ENCODE measurements at regions not wholly inside any gene's neighbourhood (a gene's known extent, or its start where the extent isn't known, plus 50 kb on each side); places are given as distances from the start of the nearest gene placed in this dataset.

GRCh38 chr1:95427525-95427924, 193.5 kb downstream of the RWDD3 start:
- no peak overlapping the region for H3K27ac Mint-ChIP-seq
- no peak overlapping the region for H3K4me3 Mint-ChIP-seq
- no peak for ATAC-seq (replicated peaks)
- peaks cover 0 to 2% of the 10 kb centered on the region in 2 donors for H3K9me3 Mint-ChIP-seq
- H3K27me3 Mint-ChIP-seq: no peaks in the 10 kb centered on the region
- no peaks in the 10 kb centered on the region for H3K4me1 Mint-ChIP-seq
- no peak for DNase-seq
- no peaks in the 10 kb centered on the region for H3K36me3 Mint-ChIP-seq

DNA sequence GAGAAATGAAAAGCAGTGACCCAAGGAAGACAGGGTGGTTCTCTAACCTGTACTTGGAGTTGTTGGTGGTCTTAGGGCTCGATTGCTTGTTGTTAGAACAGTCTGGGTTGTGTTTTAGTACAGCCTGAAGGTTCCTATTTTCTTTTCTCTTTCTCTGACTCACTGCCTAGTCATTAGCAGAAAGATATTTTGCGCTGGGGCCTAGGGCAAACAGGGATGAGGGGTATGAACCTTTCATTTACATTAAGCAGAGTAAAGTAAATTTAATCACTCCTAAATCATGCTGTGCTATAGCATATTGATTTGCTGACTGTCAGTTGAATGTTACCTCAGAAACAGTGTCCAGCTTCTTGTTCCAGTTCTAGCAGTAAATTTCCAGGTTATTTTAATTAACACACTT, 197.2 kb downstream of the RWDD3 start:
- H3K27me3 Mint-ChIP-seq: no peaks in the 10 kb centered on the region
- peaks cover 0 to 1% of the 10 kb centered on the region in 2 donors for H3K9me3 Mint-ChIP-seq
- H3K4me3 Mint-ChIP-seq: no peak overlapping the region
- no peak overlapping the region for H3K27ac Mint-ChIP-seq
- ATAC-seq (replicated peaks) (no peak), DNase-seq (no peak)
- H3K36me3 Mint-ChIP-seq: no peaks in the 10 kb centered on the region
- H3K4me1 Mint-ChIP-seq: no peaks in the 10 kb centered on the region

- Mint-ChIP-seq H3K4me3 (no peak overlapping the region), H3K9me3 (peaks cover 1 to 3% of the 10 kb centered on the region in 2 donors), H3K4me1 (peaks cover 0 to 2% of the 10 kb centered on the region in 2 donors), H3K27ac (no peak overlapping the region), H3K27me3 (no peaks in the 10 kb centered on the region), H3K36me3 (no peaks in the 10 kb centered on the region)
- no peak for ATAC-seq (replicated peaks)
- no peak for DNase-seq
Observed at GRCh38 chr1:95435611-95436010, 201.6 kb downstream of the RWDD3 start.

DNA sequence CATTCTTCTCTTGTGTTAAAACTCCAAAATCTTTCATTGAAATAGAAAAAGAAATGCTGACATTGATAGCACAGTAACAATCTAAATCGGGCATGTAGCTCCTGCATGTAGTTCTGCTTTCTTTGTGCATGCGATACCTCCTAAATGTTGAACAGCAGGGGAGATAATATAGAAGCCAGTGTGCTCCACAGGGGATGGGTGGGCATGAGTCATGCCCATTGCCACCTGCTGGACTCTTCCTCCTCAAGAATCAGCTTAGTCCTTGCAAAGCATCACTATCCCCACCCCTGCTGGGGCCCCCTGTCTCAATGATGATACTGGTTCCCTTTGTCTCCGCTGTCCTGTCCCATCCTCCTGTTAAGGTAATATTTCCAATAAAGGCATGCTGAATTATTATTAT, 203.0 kb downstream of the RWDD3 start:
- peaks cover 1 to 3% of the 10 kb centered on the region in 2 donors for H3K9me3 Mint-ChIP-seq
- peaks cover 0 to 2% of the 10 kb centered on the region in 2 donors for H3K4me1 Mint-ChIP-seq
- no peak overlapping the region for H3K4me3 Mint-ChIP-seq
- no peak for DNase-seq
- H3K36me3 Mint-ChIP-seq: no peaks in the 10 kb centered on the region
- no peak overlapping the region for H3K27ac Mint-ChIP-seq
- no peaks in the 10 kb centered on the region for H3K27me3 Mint-ChIP-seq
- peak in 1 of 2 donors; percentile 19 for ATAC-seq (replicated peaks)

DNA sequence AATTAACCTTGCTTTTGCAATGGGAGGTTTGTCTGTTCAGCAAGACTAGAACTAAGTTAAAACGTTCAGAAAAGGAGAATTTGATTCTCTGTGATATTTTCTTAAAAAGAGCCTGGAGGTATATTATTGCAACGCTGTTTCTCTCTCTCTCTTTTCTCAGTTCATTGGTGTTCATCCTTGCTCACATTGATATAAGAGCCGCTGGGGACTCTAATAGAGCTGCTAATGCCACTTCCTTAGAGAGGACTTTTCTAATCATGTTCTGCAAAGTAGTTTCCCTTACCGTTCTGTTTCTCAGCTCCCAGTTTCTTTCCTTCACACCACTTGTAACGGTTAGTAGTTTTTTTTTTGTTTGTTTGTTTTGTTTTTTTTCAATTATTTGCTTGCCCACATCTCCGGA, 203.8 kb downstream of the RWDD3 start:
- Mint-ChIP-seq H3K27ac (no peak overlapping the region), H3K9me3 (peaks cover 1 to 3% of the 10 kb centered on the region in 2 donors), H3K4me3 (no peak overlapping the region), H3K4me1 (peaks cover 0 to 2% of the 10 kb centered on the region in 2 donors), H3K36me3 (no peaks in the 10 kb centered on the region), H3K27me3 (no peaks in the 10 kb centered on the region)
- ATAC-seq (replicated peaks): no peak
- no peak for DNase-seq

- Mint-ChIP-seq H3K9me3 (peaks cover 1 to 3% of the 10 kb centered on the region in 2 donors), H3K36me3 (no peaks in the 10 kb centered on the region), H3K27ac (no peak overlapping the region), H3K4me1 (peaks cover 0 to 2% of the 10 kb centered on the region in 2 donors), H3K4me3 (no peak overlapping the region), H3K27me3 (no peaks in the 10 kb centered on the region)
- ATAC-seq (replicated peaks) (no peak), DNase-seq (no peak)
Observed at GRCh38 chr1:95438218-95438948, 204.4 kb downstream of the RWDD3 start.

DNA sequence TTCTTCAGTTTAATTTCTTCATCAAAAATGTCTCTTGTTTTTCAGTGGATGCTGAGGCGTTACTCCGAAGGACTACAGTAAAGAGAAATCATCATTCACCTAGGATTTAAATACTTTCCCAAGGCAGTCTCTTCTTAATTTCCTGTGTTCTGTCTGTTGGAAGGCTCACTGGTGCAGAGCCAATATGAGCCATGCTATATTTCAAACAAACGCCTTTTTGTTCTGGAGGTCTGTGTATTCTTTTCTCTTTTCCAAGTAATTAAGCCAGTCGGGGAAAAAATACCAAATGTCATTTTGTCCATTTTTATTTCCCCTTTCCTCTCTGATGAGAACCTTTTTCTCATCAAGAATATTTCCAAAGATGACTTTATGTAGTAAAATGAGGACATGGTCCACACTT, 206.5 kb downstream of the RWDD3 start:
- DNase-seq: no peak
- no peaks in the 10 kb centered on the region for H3K27me3 Mint-ChIP-seq
- ATAC-seq (replicated peaks): no peak
- H3K27ac Mint-ChIP-seq: no peak overlapping the region
- H3K36me3 Mint-ChIP-seq: no peaks in the 10 kb centered on the region
- peaks cover 0 to 2% of the 10 kb centered on the region in 2 donors for H3K4me1 Mint-ChIP-seq
- peaks cover 0 to 3% of the 10 kb centered on the region in 2 donors for H3K9me3 Mint-ChIP-seq
- no peak overlapping the region for H3K4me3 Mint-ChIP-seq

DNA sequence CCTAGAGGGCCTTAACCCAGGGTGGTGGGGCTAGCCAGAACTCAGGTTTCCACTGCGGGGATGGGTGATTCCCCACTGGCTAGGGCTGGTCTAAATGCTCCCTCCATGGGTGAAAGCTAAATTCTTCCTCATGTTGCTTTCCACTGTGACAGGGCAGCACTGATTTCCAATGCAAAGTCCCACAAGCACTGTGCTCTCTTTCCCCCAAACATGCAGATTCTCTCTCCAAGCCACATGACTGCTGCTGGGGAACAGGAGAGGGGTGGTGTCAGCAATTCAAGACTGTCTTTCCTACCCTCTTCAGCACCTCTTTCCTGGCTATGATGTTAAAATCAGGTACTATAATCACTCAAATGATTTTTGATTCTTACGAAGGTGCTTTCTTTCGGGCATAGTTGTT, 215.5 kb downstream of the RWDD3 start:
- Mint-ChIP-seq H3K27ac (no peak overlapping the region), H3K4me1 (no peaks in the 10 kb centered on the region), H3K9me3 (peaks cover 4 to 9% of the 10 kb centered on the region in 2 donors), H3K36me3 (no peaks in the 10 kb centered on the region), H3K4me3 (no peak overlapping the region), H3K27me3 (no peaks in the 10 kb centered on the region)
- no peak for DNase-seq
- no peak for ATAC-seq (replicated peaks)

DNA sequence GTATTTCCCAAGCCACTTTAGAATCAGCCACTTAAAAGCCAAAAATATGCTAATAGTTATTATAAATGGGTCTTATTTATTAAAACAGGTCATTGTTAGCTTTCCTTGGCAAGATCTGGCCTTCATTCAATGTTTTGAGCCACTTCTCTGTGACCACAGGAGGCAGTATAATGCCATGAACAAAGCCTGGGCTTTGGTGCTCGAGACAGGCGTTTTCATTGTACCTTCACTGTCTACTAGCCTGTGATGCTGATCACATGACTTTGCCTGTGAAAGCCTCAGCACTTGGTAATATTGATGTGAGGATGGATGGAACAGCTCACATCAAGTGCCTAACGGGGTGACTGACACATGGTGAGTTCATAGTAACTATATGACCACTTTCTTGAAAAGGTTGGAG, 217.0 kb downstream of the RWDD3 start:
- no peak for DNase-seq
- no peak overlapping the region for H3K27ac Mint-ChIP-seq
- H3K27me3 Mint-ChIP-seq: no peaks in the 10 kb centered on the region
- ATAC-seq (replicated peaks): no peak
- no peak overlapping the region for H3K4me3 Mint-ChIP-seq
- no peaks in the 10 kb centered on the region for H3K4me1 Mint-ChIP-seq
- H3K36me3 Mint-ChIP-seq: no peaks in the 10 kb centered on the region
- H3K9me3 Mint-ChIP-seq: peaks cover 7 to 12% of the 10 kb centered on the region in 2 donors

DNA sequence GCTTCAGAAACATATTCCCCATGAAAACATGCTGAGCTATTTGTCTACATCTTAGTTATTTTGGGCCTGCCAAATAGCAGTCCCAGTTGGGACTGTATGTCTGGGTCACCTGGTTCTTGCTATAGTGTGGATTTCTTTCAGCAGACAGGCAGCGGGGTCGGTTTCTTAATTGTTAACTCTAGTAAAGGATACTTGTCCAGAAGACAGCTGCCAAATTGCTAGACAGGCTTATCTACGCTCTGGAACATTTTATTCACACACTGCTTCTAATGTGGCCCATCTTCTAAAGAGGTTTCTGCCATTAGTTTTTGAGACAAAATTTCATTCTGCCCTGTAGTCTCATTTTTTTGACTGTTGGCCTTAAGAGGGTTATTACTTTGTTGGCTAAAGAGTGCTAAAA, 217.9 kb downstream of the RWDD3 start:
- Mint-ChIP-seq H3K4me1 (no peaks in the 10 kb centered on the region), H3K27ac (no peak overlapping the region), H3K27me3 (no peaks in the 10 kb centered on the region), H3K36me3 (no peaks in the 10 kb centered on the region), H3K4me3 (no peak overlapping the region), H3K9me3 (peaks cover 8 to 14% of the 10 kb centered on the region in 2 donors)
- no peak for DNase-seq
- no peak for ATAC-seq (replicated peaks)

DNA sequence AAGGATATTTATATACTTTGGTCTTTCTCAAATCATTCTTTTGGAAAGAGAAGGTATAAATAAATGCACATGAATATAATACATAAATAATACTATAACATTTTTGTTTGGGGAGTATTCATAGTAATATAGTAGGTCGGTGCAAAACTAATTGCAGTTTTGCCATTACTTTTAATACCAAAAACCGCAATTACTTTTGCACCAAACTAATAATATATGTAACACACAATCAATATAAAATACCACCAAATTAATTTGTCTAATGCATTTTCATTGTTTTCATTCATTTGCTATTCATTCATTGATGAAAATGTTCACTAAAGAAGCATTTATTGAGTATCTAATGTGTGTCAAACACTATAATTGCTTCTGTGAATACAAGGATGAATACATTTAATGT, 219.0 kb downstream of the RWDD3 start:
- no peaks in the 10 kb centered on the region for H3K27me3 Mint-ChIP-seq
- H3K4me3 Mint-ChIP-seq: no peak overlapping the region
- no peak overlapping the region for H3K27ac Mint-ChIP-seq
- H3K4me1 Mint-ChIP-seq: no peaks in the 10 kb centered on the region
- ATAC-seq (replicated peaks): no peak
- no peaks in the 10 kb centered on the region for H3K36me3 Mint-ChIP-seq
- H3K9me3 Mint-ChIP-seq: peaks cover 5 to 8% of the 10 kb centered on the region in 2 donors
- DNase-seq: no peak

GRCh38 chr1:95467036-95467435, 233.0 kb downstream of the RWDD3 start:
- Mint-ChIP-seq H3K27me3 (no peaks in the 10 kb centered on the region), H3K9me3 (peaks cover 11 to 14% of the 10 kb centered on the region in 2 donors), H3K4me1 (no peaks in the 10 kb centered on the region), H3K36me3 (no peaks in the 10 kb centered on the region), H3K27ac (no peak overlapping the region), H3K4me3 (no peak overlapping the region)
- no peak for ATAC-seq (replicated peaks)
- DNase-seq: no peak

DNA sequence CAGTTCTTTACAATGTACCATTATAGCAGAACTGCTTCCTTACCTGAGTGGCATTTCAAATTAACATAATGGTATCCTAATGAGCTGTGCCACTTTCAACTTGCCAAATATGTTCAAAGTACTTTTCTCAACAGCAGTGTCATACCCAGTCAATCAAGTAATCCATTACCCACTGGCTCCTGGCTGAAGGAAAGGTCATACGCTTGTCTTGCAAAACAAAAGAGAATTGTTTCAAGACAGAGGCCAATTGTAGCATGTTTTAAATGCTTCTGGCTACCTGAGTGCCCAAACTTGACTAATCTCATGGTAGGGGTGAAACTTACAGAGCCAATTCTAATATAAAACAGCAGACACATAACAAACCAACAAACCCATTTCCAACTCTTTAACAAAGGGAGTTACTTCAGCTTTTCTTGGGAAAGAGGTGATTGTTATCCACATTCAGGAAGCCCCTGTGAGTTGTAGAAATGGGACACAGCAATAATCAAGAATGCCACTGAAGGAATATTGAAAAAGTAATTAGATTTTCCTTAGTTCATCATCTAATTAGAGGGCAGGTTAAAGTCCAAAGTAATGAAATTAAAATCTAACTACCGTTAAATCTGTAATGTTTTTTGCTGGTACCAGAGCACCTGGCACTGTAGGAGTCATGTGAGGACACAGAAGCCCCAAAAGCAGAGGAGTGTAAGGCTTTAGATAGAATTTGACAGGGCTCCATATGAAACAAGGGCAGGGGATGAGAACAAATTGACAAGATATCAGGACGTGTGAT, 241.9 kb downstream of the RWDD3 start:
- Mint-ChIP-seq H3K4me1 (no peaks in the 10 kb centered on the region), H3K27ac (no peak overlapping the region), H3K27me3 (no peaks in the 10 kb centered on the region), H3K4me3 (no peak overlapping the region), H3K9me3 (peaks cover 8 to 16% of the 10 kb centered on the region in 2 donors), H3K36me3 (no peaks in the 10 kb centered on the region)
- DNase-seq (no peak), ATAC-seq (replicated peaks) (no peak)

GRCh38 chr1:95496307-95496706, 262.3 kb downstream of the RWDD3 start:
- no peak for ATAC-seq (replicated peaks)
- Mint-ChIP-seq H3K9me3 (peaks cover 0 to 11% of the 10 kb centered on the region in 2 donors), H3K36me3 (no peaks in the 10 kb centered on the region), H3K27me3 (no peaks in the 10 kb centered on the region), H3K27ac (no peak overlapping the region), H3K4me3 (no peak overlapping the region), H3K4me1 (no peaks in the 10 kb centered on the region)
- DNase-seq: no peak

DNA sequence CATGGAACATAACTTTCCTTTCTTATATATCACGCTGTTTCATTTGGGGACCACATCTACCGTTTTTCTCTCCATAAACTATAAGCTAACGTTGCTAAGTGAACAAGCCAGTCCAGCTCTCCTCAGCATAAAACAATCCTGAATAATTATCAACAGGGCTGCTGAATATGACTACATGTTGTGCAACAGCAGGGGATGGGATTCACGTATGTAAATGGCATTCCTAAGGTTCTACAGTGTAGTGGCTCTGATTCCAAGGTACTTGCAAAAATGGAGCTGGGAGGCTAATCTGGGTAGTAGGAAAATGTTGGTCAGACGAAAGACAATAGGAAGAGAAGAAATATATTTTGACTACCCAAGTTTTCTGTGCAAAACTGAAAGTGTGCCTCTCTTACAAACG, 262.8 kb downstream of the RWDD3 start:
- DNase-seq: no peak
- no peaks in the 10 kb centered on the region for H3K4me1 Mint-ChIP-seq
- no peaks in the 10 kb centered on the region for H3K36me3 Mint-ChIP-seq
- H3K9me3 Mint-ChIP-seq: peaks cover 0 to 12% of the 10 kb centered on the region in 2 donors
- ATAC-seq (replicated peaks): no peak
- no peaks in the 10 kb centered on the region for H3K27me3 Mint-ChIP-seq
- H3K27ac Mint-ChIP-seq: no peak overlapping the region
- H3K4me3 Mint-ChIP-seq: no peak overlapping the region

Data from stimulated activated naive B cell treated with anti-CD40 and anti-IgM and Interleukin-4, amounts not matched to agents 10 μg/mL and 1 μg/mL and 100 μg/mL, for 72 hours (primary cell).